HG03159 (cell line): ENCODE measurements at regions not wholly inside any gene's neighbourhood (a gene's known extent, or its start where the extent isn't known, plus 50 kb on each side); places are given as distances from the start of the nearest gene placed in this dataset.
"Not testable (repeated sequence)": the region's sequence is repeated elsewhere in the genome, so short reads cannot be mapped to it uniquely, and the experiment has no call there.

Source experiments
- ATAC-seq: cut with Tn5 transposase; IDR thresholded peaks from one replicate; pipeline ENCODE4 v1.9.1; 2021; ENCODE audit warnings: mild to moderate bottlenecking, moderate library complexity; ENCODE audit not compliant: unreplicated experiment

GRCh38 chr1:209132736-209133467 is 450.6 kb upstream of the CAMK1G start:
- no peak for ATAC-seq

GRCh38 chr1:209134001-209134400 is 449.5 kb upstream of the CAMK1G start:
- no peak for ATAC-seq

- ATAC-seq: no peak
Observed at GRCh38 chr1:209143916-209144315, 439.6 kb upstream of the CAMK1G start.

- no peak for ATAC-seq
Observed at GRCh38 chr1:209150114-209150513, 433.4 kb upstream of the CAMK1G start.

- no peak for ATAC-seq
Observed at GRCh38 chr1:209153411-209153810, 430.1 kb upstream of the CAMK1G start.

- no peak for ATAC-seq
Observed at GRCh38 chr1:209154912-209155311, 428.6 kb upstream of the CAMK1G start.

GRCh38 chr1:209155546-209155945 is 428.0 kb upstream of the CAMK1G start:
- ATAC-seq: no peak

- ATAC-seq: no peak
Observed at GRCh38 chr1:209156991-209157390, 426.5 kb upstream of the CAMK1G start.

- no peak for ATAC-seq
Observed at GRCh38 chr1:209157546-209158249, 425.8 kb upstream of the CAMK1G start.

- ATAC-seq: no peak
Observed at GRCh38 chr1:209158851-209159250, 424.7 kb upstream of the CAMK1G start.

GRCh38 chr1:209160230-209160629 is 423.3 kb upstream of the CAMK1G start:
- no peak for ATAC-seq

- ATAC-seq: no peak
Observed at GRCh38 chr1:209162651-209163050, 420.9 kb upstream of the CAMK1G start.

- ATAC-seq: no peak
Observed at GRCh38 chr1:209168204-209168603, 415.3 kb upstream of the CAMK1G start.

- ATAC-seq: no peak
Observed at GRCh38 chr1:209171151-209171550, 412.4 kb upstream of the CAMK1G start.

- no peak for ATAC-seq
Observed at GRCh38 chr1:209172286-209172685, 411.2 kb upstream of the CAMK1G start.

- not testable (repeated sequence) for ATAC-seq
Observed at GRCh38 chr1:209172792-209173542, 410.5 kb upstream of the CAMK1G start.

- ATAC-seq: not testable (repeated sequence)
Observed at GRCh38 chr1:209173796-209174195, 409.7 kb upstream of the CAMK1G start.

- ATAC-seq: no peak
Observed at GRCh38 chr1:209176866-209177430, 406.6 kb upstream of the CAMK1G start.

- ATAC-seq: no peak
Observed at GRCh38 chr1:209183195-209183594, 400.3 kb upstream of the CAMK1G start.

GRCh38 chr1:209187589-209187988 is 395.9 kb upstream of the CAMK1G start:
- no peak for ATAC-seq

- peak; percentile 96 for ATAC-seq
Observed at GRCh38 chr1:209190591-209191261, 392.8 kb upstream of the CAMK1G start.
